Uterus (tissue), 2 donors: ENCODE measurements at regions not wholly inside any gene's neighbourhood (a gene's known extent, or its start where the extent isn't known, plus 50 kb on each side); places are given as distances from the start of the nearest gene placed in this dataset.

Experiments
- POLR2A ChIP-seq, 2 donors: fragments of 450-650 bp; IDR thresholded peaks; one replicate each; pipeline ENCODE4 v1.6.1; 2016; ENCODE audit warnings: antibody characterized with exemption in 2 of 2, mild to moderate bottlenecking in 1 of 2, moderate library complexity in 1 of 2
- TF ChIP-seq, protein P1 (sequence below), 4 experiments: fragments of 200-600 bp in 2 of 4; fragments of 450-650 bp in 2 of 4; sonication (generic) in 2 of 4; IDR thresholded peaks; one replicate each; pipeline ENCODE4 v1.5.1; 2016 to 2019; ENCODE audit warnings: antibody characterized with exemption in 4 of 4, mild to moderate bottlenecking in 2 of 4, moderate library complexity in 1 of 4

DNA sequence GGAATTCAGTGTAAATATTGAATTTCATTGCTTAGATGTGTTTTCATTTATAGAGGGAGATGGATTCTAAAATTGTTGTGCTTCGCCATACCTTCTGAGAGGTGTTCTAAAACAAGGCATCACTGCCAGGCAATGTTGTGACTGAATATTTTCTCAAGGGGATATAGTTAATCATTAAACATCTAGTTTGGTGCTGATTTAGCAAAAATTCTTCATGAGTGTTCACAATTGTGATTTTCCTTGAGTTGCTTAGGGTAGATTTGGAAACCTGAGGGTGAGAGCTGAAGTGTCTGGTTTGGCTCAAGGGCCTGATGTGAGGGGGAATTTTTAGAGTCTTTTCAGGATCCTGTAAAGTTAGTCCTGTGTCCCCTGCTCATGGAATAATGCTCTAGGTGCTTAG lies 104.5 kb downstream of the MAT2B start:
- TF ChIP-seq, protein P1, sequence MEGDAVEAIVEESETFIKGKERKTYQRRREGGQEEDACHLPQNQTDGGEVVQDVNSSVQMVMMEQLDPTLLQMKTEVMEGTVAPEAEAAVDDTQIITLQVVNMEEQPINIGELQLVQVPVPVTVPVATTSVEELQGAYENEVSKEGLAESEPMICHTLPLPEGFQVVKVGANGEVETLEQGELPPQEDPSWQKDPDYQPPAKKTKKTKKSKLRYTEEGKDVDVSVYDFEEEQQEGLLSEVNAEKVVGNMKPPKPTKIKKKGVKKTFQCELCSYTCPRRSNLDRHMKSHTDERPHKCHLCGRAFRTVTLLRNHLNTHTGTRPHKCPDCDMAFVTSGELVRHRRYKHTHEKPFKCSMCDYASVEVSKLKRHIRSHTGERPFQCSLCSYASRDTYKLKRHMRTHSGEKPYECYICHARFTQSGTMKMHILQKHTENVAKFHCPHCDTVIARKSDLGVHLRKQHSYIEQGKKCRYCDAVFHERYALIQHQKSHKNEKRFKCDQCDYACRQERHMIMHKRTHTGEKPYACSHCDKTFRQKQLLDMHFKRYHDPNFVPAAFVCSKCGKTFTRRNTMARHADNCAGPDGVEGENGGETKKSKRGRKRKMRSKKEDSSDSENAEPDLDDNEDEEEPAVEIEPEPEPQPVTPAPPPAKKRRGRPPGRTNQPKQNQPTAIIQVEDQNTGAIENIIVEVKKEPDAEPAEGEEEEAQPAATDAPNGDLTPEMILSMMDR (IDR thresholded peaks at IDR 0.05) = no peak
- no peak for TF ChIP-seq POLR2A (IDR thresholded peaks at IDR 0.05)
